SK-N-SH treated with all-trans-retinoic acid at 6 μM for 48 hours (cell line): ENCODE measurements at regions not wholly inside any gene's neighbourhood (a gene's known extent, or its start where the extent isn't known, plus 50 kb on each side); places are given as distances from the start of the nearest gene placed in this dataset.

ENCODE experiments used
- ARNTL ChIP-seq: fragments of 450-650 bp; formaldehyde crosslinking; IDR thresholded peaks from 2 replicates; pipeline ENCODE4 v1.5.0; 2020; ENCODE audit warnings: low read depth, mild to moderate bottlenecking, moderate library complexity, borderline replicate concordance
- CREB5 ChIP-seq: fragments of 250-450 bp; sonication (Bioruptor Pico); IDR thresholded peaks from 2 replicates; pipeline ENCODE4 v1.5.1; 2020; ENCODE audit warnings: low read depth, mild to moderate bottlenecking, moderate library complexity
- ISL1 ChIP-seq: fragments of 250-450 bp; sonication (Bioruptor Pico); IDR thresholded peaks from 2 replicates; pipeline ENCODE4 v2.1.2; 2022; ENCODE audit warnings: mild to moderate bottlenecking, moderate library complexity
- OSR1 ChIP-seq: fragments of 250-450 bp; sonication (Bioruptor Pico); IDR thresholded peaks from 2 replicates; pipeline ENCODE4 v1.8.0; 2022; ENCODE audit warnings: moderate library complexity, mild to moderate bottlenecking, inconsistent platforms
- PATZ1 ChIP-seq: fragments of 250-450 bp; sonication (Bioruptor Pico); IDR thresholded peaks from 2 replicates; pipeline ENCODE4 v1.8.0; 2020; ENCODE audit warnings: mild to moderate bottlenecking, moderate library complexity, borderline replicate concordance
- POU6F1 ChIP-seq: fragments of 250-450 bp; sonication (Bioruptor Pico); IDR thresholded peaks from 2 replicates; pipeline ENCODE4 v1.8.0; 2021; ENCODE audit warnings: low read depth, mild to moderate bottlenecking, moderate library complexity, borderline replicate concordance
- PPARA ChIP-seq: fragments of 250-450 bp; sonication (Bioruptor Pico); IDR thresholded peaks from 2 replicates; pipeline ENCODE4 v1.5.0; 2020; ENCODE audit warnings: mild to moderate bottlenecking, borderline replicate concordance
- RARB ChIP-seq: fragments of 250-450 bp; sonication (Bioruptor Pico); IDR thresholded peaks from 2 replicates; pipeline ENCODE4 v1.8.0; 2021; ENCODE audit warnings: mild to moderate bottlenecking, moderate library complexity
- TOX ChIP-seq: fragments of 250-450 bp; sonication (Bioruptor Pico); IDR thresholded peaks from 2 replicates; pipeline ENCODE4 v1.8.0; 2021; ENCODE audit warnings: mild to moderate bottlenecking, moderate library complexity, borderline replicate concordance
- ZC3H10 ChIP-seq: fragments of 250-450 bp; sonication (Bioruptor Pico); IDR thresholded peaks from 2 replicates; pipeline ENCODE4 v1.5.1; 2021; ENCODE audit warnings: mild to moderate bottlenecking, moderate library complexity
- ZFP3 ChIP-seq: fragments of 250-450 bp; sonication (Bioruptor Pico); IDR thresholded peaks from 2 replicates; pipeline ENCODE4 v1.5.0; 2020; ENCODE audit warnings: mild to moderate bottlenecking, moderate library complexity
- ZFP30 ChIP-seq: fragments of 450-650 bp; formaldehyde crosslinking; IDR thresholded peaks from 2 replicates; pipeline ENCODE4 v1.5.0; 2022; ENCODE audit warnings: mild to moderate bottlenecking, moderate library complexity
- ZNF70 ChIP-seq: fragments of 450-650 bp; formaldehyde crosslinking; IDR thresholded peaks from 2 replicates; pipeline ENCODE4 v1.5.0; 2020; ENCODE audit warnings: mild to moderate bottlenecking, moderate library complexity
- TF ChIP-seq, protein P1 (sequence below): fragments of 250-450 bp; sonication (Bioruptor Pico); IDR thresholded peaks from 2 replicates; pipeline ENCODE4 v1.5.1; 2021; ENCODE audit warnings: mild to moderate bottlenecking, moderate library complexity

DNA sequence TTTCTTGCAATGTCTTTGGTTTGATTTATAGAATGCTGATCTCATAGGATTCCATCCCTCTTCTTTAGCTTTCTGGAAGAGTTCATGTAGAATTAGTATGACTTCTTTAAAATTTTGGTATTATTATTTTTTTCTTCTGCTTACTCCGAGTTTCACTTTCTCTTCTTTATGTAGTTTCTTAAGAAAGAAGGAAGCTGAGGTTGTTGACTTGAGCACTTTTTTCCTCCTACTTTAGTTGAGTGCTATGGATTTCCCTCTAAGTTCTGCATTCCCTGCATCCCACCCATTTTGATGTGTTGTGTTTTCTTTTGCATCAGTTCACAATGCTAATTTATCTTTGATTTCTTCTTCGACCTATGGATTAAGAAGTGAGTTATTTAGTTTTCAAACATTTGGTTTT, 78.9 kb upstream of the SPRED2 start:
- TF ChIP-seq ZFP30 (CRISPR knock-in tag): no peak
- no peak for TF ChIP-seq OSR1
- no peak for TF ChIP-seq ISL1 (CRISPR knock-in tag)
- TF ChIP-seq POU6F1 (CRISPR knock-in tag): no peak
- no peak for TF ChIP-seq PATZ1
- no peak for TF ChIP-seq ZC3H10 (CRISPR knock-in tag)
- TF ChIP-seq, protein P1, sequence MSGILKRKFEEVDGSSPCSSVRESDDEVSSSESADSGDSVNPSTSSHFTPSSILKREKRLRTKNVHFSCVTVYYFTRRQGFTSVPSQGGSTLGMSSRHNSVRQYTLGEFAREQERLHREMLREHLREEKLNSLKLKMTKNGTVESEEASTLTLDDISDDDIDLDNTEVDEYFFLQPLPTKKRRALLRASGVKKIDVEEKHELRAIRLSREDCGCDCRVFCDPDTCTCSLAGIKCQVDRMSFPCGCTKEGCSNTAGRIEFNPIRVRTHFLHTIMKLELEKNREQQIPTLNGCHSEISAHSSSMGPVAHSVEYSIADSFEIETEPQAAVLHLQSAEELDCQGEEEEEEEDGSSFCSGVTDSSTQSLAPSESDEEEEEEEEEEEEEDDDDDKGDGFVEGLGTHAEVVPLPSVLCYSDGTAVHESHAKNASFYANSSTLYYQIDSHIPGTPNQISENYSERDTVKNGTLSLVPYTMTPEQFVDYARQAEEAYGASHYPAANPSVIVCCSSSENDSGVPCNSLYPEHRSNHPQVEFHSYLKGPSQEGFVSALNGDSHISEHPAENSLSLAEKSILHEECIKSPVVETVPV (CRISPR knock-in tag): no peak
- TF ChIP-seq ZFP3: no peak
- TF ChIP-seq ARNTL (CRISPR knock-in tag): no peak
- no peak for TF ChIP-seq ZNF70 (CRISPR knock-in tag)
- TF ChIP-seq RARB (CRISPR knock-in tag): no peak
- no peak for TF ChIP-seq TOX (CRISPR knock-in tag)
- no peak for TF ChIP-seq PPARA (CRISPR knock-in tag)
- TF ChIP-seq CREB5: no peak
